ENCODE measurements at regions not wholly inside any gene's neighbourhood (a gene's known extent, or its start where the extent isn't known, plus 50 kb on each side); places are given as distances from the start of the nearest gene placed in this dataset.

- TF ChIP-seq CTCF (IDR thresholded peaks at IDR 0.05) = no peak
- ATAC-seq (ENCODE audit: low FRiP score) (no peak), DNase-seq (ENCODE audit: low spot score) (no peak)
Observed at GRCh38 chr22:47445212-47445611, 682.8 kb downstream of the TBC1D22A start.

GRCh38 chr22:47444746-47445065 lies 682.3 kb downstream of the TBC1D22A start:
- ATAC-seq (ENCODE audit: low FRiP score) (no peak), DNase-seq (ENCODE audit: low spot score) (no peak)
- TF ChIP-seq CTCF (IDR thresholded peaks at IDR 0.05) = no peak

GRCh38 chr22:47443836-47444745 lies 681.6 kb downstream of the TBC1D22A start:
- DNase-seq (ENCODE audit: low spot score) (no peak), ATAC-seq (ENCODE audit: low FRiP score) (no peak)
- TF ChIP-seq CTCF (IDR thresholded peaks at IDR 0.05) = no peak

- DNase-seq (ENCODE audit: low spot score) (no peak), ATAC-seq (ENCODE audit: low FRiP score) (no peak)
- TF ChIP-seq CTCF (IDR thresholded peaks at IDR 0.05) = no peak
Observed at GRCh38 chr22:47442821-47443220, 680.4 kb downstream of the TBC1D22A start.

GRCh38 chr22:47439643-47440265 lies 677.3 kb downstream of the TBC1D22A start:
- ATAC-seq (ENCODE audit: low FRiP score) (no peak), DNase-seq (ENCODE audit: low spot score) (no peak)
- no peak for TF ChIP-seq CTCF (IDR thresholded peaks at IDR 0.05)

GRCh38 chr22:47437636-47438035 lies 675.2 kb downstream of the TBC1D22A start:
- TF ChIP-seq CTCF (IDR thresholded peaks at IDR 0.05) = no peak
- no peak for ATAC-seq (ENCODE audit: low FRiP score)
- DNase-seq (ENCODE audit: low spot score) = no peak

- ATAC-seq (ENCODE audit: low FRiP score) = no peak
- no peak for TF ChIP-seq CTCF (IDR thresholded peaks at IDR 0.05)
- no peak for DNase-seq (ENCODE audit: low spot score)
Observed at GRCh38 chr22:47437110-47437509, 674.7 kb downstream of the TBC1D22A start.

All from omental fat pad (tissue), 3 donors.